ENCODE measurements at regions not wholly inside any gene's neighbourhood (a gene's known extent, or its start where the extent isn't known, plus 50 kb on each side); places are given as distances from the start of the nearest gene placed in this dataset.
A peak's percentile ranks its signal among the peaks of the same experiment; 100 is the strongest.
"Not testable (repeated sequence)": the region's sequence is repeated elsewhere in the genome, so short reads cannot be mapped to it uniquely, and the experiment has no call there.

DNA sequence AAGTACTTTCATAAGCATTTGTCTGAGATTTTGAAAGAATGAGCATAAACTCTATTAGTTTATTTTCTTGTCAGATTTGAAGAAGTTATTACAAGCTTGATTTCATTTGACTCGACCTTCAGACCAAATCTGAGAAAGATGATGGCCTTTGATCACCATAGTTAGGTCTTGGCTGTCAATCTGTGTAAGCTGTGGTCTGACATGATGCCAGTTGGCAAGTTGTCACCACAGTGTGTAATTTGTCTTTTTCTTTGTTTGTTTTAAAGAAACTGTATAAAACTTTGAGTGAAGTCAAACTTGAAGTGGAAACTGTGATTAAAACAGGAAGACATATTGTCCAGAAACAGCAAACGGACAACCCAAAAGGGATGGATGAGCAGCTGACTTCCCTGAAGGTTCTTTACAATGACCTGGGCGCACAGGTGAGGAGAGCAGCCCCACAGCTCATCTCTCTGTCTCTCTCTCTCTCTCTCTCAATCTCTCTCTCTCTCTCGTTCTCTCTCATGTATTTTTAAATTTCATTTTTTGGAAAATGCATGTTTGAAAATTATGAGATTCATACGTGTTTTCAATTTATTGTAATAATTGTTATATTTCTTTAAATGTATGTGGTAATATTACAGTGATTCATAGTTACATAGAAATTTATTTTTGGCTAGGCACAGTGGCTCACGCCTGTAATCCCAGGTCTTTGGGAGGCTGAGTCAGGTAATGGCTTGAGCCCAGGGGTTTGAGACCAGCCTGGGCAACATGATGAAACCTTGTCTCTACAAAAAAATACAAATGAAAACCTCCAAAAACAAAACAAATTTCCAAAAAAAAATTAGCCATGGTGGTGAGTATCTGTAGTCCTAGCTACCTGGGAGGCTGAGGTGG, 208.1 kb downstream of the UTRN start:
- POLR2A ChIA-PET (ENCODE audit: unreplicated experiment): no interaction called here
- CTCF ChIA-PET: no interaction called here
- Histone ChIP-seq H3K4me2 (ENCODE audit: low read length) (peak overlapping the region; percentile 22; the same call in 1 of the 2 replicates), H3K9ac (ENCODE audit: low read length) (no peak overlapping the region), H3K9me2 (replicated peaks; ENCODE audit: low read length) (no peaks in the 10 kb centered on the region), H3K4me3 (ENCODE audit: low read length) (no peak overlapping the region), H4K20me1 (ENCODE audit: low read length) (no peaks in the 10 kb centered on the region), H3K27me3 (ENCODE audit: low read length) (no peaks in the 10 kb centered on the region), H2AFZ (ENCODE audit: low read length) (no peak overlapping the region), H3K4me1 (ENCODE audit: insufficient read depth, low read length) (peaks cover 11% of the 10 kb centered on the region), H3K79me2 (ENCODE audit: low read length) (no peaks in the 10 kb centered on the region), H3K9me3 (ENCODE audit: low read length) (no peaks in the 10 kb centered on the region), H3F3A (ENCODE audit: low read length, unreplicated experiment) (no peaks in the 10 kb centered on the region), H3K27ac (ENCODE audit: low read length) (peak overlapping the region; percentile 47), H3K36me3 (ENCODE audit: low read depth, low read length) (peaks cover 4% of the 10 kb centered on the region; the same call in 1 of the 2 replicates)
- ATAC-seq (no peak; the same call in 1 of the 2 replicates), DNase-seq (peak; percentile 58)
- intact Hi-C loops (cut with micrococcal nuclease): no loop called here
- no peak for TF ChIP-seq EZH2 (IDR thresholded peaks at IDR 0.05; ENCODE audit: low read length, unreplicated experiment)
- TF ChIP-seq EZH2phosphoT487 (IDR thresholded peaks at IDR 0.05; ENCODE audit: borderline replicate concordance, low read length): no peak
- TF ChIP-seq, protein P1, sequence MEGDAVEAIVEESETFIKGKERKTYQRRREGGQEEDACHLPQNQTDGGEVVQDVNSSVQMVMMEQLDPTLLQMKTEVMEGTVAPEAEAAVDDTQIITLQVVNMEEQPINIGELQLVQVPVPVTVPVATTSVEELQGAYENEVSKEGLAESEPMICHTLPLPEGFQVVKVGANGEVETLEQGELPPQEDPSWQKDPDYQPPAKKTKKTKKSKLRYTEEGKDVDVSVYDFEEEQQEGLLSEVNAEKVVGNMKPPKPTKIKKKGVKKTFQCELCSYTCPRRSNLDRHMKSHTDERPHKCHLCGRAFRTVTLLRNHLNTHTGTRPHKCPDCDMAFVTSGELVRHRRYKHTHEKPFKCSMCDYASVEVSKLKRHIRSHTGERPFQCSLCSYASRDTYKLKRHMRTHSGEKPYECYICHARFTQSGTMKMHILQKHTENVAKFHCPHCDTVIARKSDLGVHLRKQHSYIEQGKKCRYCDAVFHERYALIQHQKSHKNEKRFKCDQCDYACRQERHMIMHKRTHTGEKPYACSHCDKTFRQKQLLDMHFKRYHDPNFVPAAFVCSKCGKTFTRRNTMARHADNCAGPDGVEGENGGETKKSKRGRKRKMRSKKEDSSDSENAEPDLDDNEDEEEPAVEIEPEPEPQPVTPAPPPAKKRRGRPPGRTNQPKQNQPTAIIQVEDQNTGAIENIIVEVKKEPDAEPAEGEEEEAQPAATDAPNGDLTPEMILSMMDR (conservative IDR thresholded peaks at IDR 0.05; ENCODE audit: low read depth, low read length): no peak
- no TSS peak for BruUV-seq (replicated peaks)

DNA sequence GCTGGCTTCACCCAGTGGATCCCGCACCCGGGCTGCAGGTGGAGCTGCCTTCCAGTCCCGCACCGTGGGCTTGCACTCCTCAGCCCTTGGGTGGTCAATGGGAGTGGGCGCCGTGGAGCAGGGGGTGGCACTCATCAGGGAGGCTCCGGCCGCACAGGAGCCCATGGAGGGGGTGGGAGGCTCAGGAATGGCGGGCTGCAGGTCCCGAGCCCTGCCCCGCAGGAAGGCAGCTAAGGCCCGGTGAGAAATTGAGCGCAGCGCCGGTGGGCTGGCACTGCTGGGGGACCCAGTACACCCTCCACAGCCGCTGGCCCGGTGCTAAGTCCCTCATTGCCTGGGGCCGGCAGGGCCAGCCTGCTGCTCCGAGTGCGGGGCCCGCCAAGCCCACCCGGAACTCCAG, 209.9 kb downstream of the UTRN start:
- H3K4me2 ChIP-seq (ENCODE audit: low read length); H3K9me3 ChIP-seq (ENCODE audit: low read length); H2AFZ ChIP-seq (ENCODE audit: low read length); H3K9ac ChIP-seq (ENCODE audit: low read length); H3K27ac ChIP-seq (ENCODE audit: low read length); H3F3A ChIP-seq (ENCODE audit: low read length, unreplicated experiment); H3K27me3 ChIP-seq (ENCODE audit: low read length); ATAC-seq; H3K79me2 ChIP-seq (ENCODE audit: low read length); intact Hi-C loops (cut with micrococcal nuclease); CTCF ChIA-PET; H3K4me3 ChIP-seq (ENCODE audit: low read length); H4K20me1 ChIP-seq (ENCODE audit: low read length); H3K36me3 ChIP-seq (ENCODE audit: low read depth, low read length); BruUV-seq (replicated peaks); POLR2A ChIA-PET (ENCODE audit: unreplicated experiment); DNase-seq; H3K9me2 ChIP-seq (replicated peaks; ENCODE audit: low read length): not testable (repeated sequence)
- H3K4me1 ChIP-seq (ENCODE audit: insufficient read depth, low read length): peaks cover 11% of the 10 kb centered on the region

- Histone ChIP-seq H2AFZ (ENCODE audit: low read length) (no peak overlapping the region), H3K79me2 (ENCODE audit: low read length) (no peaks in the 10 kb centered on the region), H3K9me3 (ENCODE audit: low read length) (no peaks in the 10 kb centered on the region), H3K4me2 (ENCODE audit: low read length) (no peak overlapping the region), H3K27ac (ENCODE audit: low read length) (no peak overlapping the region), H3F3A (ENCODE audit: low read length, unreplicated experiment) (no peaks in the 10 kb centered on the region), H3K36me3 (ENCODE audit: low read depth, low read length) (0 out of 2 replicates have a peak, but pooled peaks cover 4% of the 10 kb centered on the region), H3K9me2 (replicated peaks; ENCODE audit: low read length) (no peaks in the 10 kb centered on the region), H3K4me1 (ENCODE audit: insufficient read depth, low read length) (peaks cover 11% of the 10 kb centered on the region), H4K20me1 (ENCODE audit: low read length) (no peaks in the 10 kb centered on the region), H3K9ac (ENCODE audit: low read length) (no peak overlapping the region), H3K27me3 (ENCODE audit: low read length) (no peaks in the 10 kb centered on the region), H3K4me3 (ENCODE audit: low read length) (no peak overlapping the region)
- BruUV-seq (replicated peaks): no TSS peak
- ATAC-seq (no peak), DNase-seq (no peak)
- TF ChIP-seq EZH2 (IDR thresholded peaks at IDR 0.05; ENCODE audit: low read length, unreplicated experiment) (no peak), EZH2phosphoT487 (IDR thresholded peaks at IDR 0.05; ENCODE audit: borderline replicate concordance, low read length) (no peak)
- TF ChIP-seq, protein P1 (conservative IDR thresholded peaks at IDR 0.05; ENCODE audit: low read depth, low read length): no peak
- intact Hi-C loops (cut with micrococcal nuclease): no loop called here
- POLR2A ChIA-PET (ENCODE audit: unreplicated experiment): interaction anchor here (0.6 kb wide), 1 partner anchor 434 kb away, joined by 3 read pairs; no protein-coding TSS in a partner anchor
- CTCF ChIA-PET: no interaction called here
These were observed 212.5 kb downstream of the UTRN start for GRCh38 chr6:144497650-144498049.

Data from PC-3 (cell line).